Stimulated activated CD4-positive, alpha-beta T cell treated with anti-CD3 and anti-CD28 coated beads, Interleukin-2, amount 100 ng/mL, for 24 hours (primary cell): ENCODE measurements at regions not wholly inside any gene's neighbourhood (a gene's known extent, or its start where the extent isn't known, plus 50 kb on each side); places are given as distances from the start of the nearest gene placed in this dataset.

ENCODE experiments used
- DNase-seq, 2 donors: peaks; one replicate each; pipeline ENCODE4 v3.0.0-alpha.2; 2020

DNA sequence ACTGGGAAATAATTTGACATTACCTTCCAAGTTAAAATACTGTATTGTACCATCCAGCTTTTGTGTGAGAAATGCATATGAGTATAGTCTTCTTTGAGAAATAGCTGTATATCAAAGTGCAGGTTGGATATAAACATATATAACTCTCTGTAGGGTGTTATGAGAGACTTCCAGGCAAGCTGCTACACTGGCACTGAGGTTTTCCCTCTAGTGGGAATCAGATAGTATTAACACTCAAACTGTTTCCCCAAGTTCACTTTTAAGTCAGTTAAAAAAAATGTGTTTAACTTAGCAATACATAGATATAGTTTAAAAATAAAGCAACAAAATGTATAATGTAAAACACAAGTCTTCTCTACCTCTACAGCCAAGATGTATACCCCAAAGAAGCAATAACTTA, 368.4 kb upstream of the SLC8A1 start:
- no peak for DNase-seq

DNA sequence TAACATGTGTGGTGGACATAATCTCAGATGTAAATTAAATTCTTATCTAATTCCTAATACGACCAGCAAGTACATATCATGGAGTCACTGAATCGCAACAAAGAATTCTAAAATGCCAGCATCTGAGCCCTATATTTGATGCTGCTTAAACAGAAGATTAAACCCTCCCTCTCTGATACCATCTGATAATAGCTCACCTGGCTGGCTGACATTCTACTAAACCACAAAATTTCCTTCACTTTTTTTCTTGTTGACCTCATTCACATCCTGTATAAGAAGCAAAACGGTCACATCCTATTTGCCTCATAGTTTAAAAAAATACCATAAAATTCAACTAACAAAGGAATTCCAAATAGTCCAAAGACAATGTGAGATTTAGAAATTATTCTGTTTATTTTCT, 371.6 kb upstream of the SLC8A1 start:
- DNase-seq: no peak

DNA sequence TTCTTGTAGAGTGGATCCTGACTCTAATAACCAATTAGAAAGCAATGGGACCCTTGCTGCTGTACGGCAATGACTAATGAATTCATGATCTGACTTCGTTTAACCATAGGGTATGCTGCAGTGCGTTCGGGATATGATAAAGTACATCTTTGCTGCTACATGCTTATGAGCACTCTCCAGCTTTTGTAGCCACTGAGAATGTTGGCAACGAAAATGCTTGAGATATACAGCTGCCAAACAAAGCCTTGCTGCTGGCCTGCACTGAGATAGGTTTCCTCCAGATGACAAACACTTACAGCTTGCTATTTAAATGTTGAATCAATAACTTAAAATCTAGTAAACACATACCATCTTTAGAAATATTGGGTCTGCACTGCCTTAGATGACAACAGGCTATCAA, 372.4 kb upstream of the SLC8A1 start:
- no peak for DNase-seq

DNA sequence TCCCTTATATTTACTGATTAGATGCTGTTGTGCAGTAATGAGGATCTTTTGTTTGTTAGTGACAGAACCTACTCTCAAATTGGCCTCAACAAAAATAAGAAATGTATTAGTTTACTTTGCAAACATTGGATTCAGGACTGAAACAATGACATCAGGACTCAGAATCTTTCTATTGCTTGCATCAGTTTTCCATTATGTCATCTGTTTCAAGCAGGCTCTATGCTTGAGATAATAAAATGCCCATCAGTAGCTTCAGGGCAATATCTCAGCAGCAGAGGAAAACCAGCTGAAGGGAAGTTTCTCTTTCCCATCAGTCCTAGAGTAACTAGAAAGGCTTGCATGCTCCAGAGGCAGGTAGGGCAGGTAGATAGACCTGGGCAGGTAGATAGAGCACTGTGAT, 375.5 kb upstream of the SLC8A1 start:
- no peak for DNase-seq

DNA sequence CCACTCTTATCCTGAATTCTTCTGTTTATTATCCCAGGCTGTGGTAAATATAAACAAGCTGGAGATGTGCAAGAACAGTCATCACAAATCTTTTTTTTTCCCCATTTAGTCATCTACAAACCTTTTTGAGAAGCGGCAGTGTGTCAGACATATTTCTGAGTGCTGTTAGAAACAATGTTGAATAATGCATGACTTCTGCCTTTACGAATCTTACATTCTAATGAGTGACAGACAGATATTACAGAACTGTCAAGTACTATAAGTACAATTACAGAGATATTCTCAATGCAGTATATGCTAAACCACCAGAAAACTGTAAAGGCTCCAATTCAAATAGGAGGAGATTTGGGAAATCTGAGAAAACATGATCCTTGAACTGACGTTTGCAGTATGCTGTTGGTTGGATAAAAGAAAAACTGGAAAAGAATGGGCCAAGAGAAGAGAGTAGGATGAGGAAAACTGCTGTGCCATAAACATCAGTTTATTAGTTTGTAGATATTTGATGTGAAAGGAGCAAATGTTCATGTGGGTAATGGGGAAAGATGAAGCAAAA, 379.5 kb upstream of the SLC8A1 start:
- DNase-seq: no peak

DNA sequence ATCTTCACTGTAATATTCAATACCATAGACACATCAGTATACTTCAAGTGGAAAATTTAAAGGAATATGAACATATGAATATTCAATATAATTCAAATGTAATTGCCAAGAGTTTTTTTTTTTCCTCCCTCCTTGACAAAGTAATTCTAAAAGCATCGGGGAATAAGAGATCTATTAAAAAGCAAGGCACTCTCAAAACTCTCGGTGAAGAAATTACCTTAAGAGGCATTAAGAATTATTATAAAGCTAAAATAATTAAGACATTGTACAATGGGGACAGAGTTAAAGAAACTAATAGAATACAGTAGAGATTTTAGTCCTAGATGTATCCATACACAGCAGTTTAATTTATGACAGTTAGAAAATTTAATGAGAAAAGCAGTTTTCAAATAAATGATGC, 390.0 kb upstream of the SLC8A1 start:
- DNase-seq: no peak

DNA sequence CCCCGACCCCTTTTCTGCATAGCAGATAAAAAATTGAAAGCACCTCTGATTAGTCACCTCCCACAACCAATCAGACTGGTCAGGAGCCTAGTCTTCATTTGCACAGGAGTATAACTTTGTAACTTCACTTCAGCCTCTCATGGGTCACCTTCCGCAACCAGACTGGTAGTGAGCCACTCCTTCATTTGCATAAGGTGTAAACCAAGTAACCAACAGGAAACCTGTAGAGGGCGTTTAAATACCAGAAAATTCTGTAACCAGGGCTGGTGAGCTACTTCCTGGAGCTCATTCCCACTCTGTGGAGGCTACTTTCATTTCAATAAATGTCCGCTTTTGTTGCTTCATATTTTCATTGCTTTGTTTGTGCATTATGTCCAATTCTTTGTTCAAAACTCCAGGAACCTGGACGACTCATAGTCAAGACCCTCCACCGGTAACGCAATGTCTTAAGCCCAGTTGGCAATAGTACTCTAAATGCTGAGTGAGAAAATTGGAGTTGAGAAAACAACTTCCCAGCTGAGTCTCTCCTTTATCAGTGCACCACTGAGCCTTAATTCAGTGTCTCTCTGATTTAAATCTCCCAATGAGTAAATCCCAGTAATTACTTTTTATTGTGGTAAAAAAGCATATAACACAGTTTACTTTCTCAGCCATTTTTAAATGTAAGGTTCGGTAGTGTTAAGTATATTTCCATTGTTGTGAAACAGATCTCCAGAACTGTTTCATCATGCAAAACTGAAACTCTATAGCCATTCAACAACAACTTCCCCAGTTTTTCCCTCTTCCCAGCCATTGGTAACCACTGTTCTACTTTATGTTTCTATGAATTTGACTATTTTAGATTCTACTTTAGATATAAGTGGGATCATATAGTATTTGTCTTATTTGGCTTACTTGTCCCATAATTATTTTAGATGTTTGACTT, 392.7 kb upstream of the SLC8A1 start:
- no peak for DNase-seq

DNA sequence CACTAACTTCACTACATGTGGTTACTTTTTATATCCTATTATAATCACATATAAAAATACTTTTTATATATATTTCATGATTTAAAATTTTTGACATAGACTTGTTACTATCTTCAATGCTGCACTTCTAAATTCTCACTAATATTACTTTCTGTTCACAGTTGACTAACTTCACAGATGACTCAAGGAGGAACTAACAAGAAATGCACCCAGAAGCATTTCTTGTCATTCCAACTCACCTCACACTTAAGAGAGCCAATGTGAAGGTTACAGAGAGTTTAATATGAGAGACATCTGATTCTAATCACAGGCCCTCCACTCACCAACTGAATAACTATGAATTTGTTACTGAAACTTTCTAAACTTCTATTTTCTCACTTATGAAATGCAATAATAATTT, 399.8 kb upstream of the SLC8A1 start:
- DNase-seq: no peak

DNA sequence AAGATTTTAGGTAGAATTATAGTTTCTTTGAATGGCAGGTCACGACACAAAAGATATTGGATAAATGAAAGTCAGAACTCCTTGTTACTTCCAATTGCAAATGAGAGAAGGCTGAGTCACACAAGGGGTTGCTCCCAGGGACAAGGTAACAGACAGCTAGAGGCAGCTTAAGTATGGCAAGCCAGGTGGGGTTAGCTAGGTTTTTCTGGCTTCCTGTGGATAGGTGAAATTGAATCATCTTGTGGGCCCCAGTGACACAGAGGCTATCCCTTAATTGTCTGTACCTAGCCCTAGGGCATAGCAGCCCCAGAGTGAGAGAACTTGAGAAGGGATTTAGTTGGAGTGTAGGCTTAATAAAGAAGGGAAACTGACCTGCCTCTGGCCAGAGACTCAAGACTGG, 407.7 kb upstream of the SLC8A1 start:
- no peak for DNase-seq

DNA sequence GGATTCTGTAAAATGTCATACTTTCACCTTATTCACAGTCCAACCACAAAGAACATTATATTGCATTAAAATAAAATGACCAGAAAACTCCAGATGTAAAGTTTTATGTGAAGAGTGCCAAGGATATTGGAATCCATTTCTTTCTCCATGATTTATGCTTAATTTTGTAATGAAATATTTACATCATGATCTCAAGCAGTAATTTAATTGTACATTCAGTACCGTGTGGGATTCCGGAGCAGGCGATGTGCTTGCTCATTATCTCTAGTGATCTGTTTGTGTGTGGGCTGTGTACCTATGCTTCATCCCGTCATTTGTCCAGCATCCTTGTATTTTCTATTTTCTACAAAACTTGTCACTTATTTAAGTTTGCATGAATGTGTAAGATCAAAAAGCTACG, 415.9 kb upstream of the SLC8A1 start:
- no peak for DNase-seq

DNA sequence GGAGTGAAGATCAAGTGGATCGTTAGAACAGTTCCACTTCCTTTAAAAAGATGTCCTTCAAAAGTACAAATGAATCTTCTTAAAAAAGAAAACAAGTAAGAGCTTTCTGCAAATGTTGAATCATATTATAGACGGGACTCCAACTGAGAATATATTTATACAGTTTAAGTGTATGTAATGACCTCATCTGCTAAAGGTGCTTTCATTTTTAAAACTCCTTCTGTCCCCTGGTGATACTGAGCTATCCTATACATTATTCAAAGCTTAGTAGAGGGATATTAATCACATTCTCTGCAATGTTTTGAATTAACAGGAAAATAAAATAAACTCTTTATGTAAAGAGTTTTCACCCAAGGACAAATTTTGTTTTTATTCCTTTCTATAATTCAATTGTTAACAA, 420.7 kb upstream of the SLC8A1 start:
- no peak for DNase-seq

DNA sequence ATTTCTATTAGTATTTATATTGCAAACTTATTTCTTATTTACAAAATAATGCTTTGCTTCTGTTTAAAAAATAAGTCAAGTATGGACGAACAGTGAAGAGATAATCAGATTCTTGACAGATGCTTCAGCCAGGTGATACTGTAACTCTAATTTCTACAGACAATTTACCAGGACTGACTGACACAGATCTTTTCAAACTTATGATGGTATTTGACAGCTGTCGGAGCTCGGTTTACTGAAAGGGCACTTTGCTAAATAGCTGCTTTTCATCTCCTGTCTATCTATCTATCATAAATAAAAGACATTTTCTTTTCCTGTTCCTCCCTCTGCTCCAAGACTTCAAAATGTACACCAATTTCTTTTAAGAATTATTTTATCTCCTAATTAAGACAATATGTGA, 422.5 kb upstream of the SLC8A1 start:
- DNase-seq: no peak

DNA sequence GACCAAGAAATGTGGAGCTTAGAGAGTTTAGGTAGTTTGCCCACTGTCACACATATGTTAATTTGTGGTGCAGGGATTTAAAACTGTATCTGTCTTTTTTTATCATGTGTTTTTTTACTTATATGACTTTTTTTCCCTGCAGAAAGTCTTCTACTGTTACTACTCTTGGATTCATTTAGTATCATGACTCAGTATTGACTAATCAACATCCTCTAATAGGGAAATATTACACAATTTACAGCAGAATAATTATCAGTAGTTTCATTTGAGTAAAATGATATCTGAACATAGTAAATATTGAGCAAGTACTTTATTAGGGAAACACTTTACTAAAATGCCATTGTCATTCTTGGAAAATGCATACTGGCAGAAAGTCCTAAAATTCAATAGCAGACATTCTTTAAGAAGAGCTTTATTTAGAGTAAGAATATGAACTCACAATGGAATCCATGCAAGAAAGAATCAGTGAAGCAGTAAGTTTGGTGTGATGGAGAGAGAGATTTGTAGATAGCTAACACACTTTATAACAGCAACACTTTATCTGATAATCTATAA, 425.9 kb upstream of the SLC8A1 start:
- no peak for DNase-seq

DNA sequence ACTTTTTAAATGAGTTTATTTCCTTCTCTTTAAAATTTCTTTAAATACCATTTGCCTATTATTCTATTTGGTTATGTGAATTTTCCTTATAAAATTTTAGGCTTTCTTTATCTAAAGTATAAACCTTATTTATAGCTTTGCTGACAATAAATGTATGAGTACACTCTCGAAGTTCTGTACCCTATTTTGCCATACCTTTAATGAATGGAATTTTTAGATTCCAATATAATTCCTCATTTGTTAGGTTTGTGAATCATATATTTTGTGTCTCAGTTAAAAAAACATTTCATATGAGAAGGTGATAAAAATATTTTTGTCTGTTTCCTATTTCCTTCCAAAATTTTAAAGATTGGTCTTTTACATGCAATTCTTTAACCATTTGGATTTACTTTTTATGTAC, 427.4 kb upstream of the SLC8A1 start:
- DNase-seq: no peak

DNA sequence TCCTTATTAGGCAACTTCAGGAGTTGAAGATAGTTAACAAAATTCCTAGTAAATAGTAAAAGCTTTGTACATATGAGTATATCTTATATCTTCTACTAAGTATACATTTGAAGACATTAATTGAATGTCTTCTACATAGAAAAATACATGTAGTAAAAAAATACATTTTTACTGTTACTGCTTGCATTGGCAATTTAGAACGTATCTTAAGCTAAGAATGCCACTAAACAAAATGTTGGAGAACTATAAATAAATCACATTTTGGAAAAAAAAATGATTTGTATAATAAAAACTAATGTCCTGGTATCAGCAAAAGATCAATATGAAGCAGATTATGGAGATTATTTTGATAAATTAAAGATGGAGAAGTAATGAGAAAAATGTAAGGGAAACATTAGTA, 434.2 kb upstream of the SLC8A1 start:
- DNase-seq: no peak

DNA sequence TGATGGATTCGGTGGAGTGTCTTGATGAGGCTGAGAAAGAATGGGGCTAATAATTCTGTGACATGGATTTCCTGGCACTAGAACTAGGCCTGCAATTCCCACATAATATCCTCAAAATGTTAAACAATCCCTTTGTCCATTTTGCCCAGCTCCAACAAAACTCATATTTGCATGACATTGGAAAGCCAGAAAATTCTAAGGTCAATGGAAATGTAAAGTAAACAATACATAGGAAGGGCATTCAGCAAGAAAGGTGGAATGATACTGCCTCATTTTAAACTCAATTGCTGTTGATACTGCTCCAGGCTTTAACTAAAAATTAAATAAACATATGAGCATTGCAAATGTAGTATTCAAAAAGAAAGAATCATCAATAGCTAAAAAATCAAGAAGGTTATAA, 434.8 kb upstream of the SLC8A1 start:
- DNase-seq: no peak

DNA sequence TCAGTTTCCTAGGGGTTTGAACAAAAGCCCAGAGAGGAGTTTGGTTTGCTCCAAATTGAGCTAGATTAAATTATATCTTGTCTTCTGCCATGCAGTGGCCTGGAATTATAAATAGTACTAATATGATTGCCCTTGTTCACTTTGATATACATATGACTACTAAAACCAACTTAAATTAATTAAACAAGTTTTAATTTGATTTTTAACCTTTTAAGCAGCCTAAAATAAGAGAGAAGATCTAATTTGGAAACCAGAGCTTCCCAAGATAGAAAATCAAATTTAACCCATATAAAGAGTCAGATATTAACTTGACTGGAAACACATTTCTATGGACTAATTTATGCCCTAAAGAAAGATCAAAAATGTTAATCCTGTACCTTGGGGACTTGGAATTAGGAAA, 444.5 kb upstream of the SLC8A1 start:
- no peak for DNase-seq

DNA sequence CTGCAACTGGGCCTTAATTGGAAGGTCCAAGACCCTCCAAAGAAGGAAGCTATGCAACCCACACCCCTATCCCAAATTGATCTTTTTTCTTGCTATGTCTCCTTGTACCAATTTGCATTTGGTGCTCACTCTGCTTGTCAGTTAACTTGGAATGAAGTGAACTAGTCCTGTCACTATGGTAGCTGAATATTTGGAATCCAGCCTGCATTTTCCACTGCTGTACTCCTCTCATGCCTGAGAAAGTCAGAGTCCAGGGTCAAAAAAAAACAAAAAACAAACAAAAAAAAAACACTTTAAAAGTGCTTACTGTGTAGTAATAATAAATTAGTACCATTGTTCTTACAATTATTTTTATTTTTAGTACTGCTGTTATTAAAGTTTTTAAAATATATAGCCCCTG, 462.8 kb upstream of the SLC8A1 start:
- DNase-seq: no peak

DNA sequence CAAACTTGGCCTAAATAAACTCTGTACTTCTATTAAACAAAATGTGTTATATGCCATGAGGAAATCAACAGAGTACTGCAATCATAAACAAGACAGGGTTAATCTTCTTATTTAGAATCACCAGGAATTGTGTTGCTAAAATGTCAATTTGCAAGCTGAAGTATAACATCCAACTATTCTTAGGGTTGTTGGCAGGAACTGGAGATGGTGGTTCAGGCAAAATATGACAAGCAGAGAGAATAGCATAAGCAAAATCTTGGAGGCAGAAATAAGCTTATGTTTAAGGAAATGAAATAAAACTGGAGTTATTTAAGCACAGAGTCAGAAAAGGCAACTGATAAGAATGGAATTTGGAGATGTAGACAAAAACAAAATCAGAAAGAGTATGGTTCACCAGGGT, 463.8 kb upstream of the SLC8A1 start:
- no peak for DNase-seq

DNA sequence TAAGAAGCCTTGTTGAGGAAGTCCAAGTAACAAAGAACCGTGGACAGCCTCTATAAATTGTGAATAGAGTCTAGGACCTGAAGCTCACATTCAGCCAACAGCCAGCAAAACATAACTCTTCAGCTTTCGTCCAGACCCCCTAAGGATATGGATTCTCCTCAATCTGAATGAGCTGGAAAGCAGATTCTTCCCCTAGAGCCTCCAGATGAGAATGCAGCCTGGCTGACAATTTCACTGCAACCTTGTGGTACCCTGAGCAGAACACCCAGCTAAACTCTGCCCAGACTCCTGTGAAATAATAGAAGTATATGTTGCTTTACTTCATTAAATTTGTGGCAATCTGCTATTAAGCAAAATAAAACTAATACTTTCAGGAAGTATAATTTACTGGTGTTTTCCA, 483.5 kb upstream of the SLC8A1 start:
- DNase-seq: no peak

DNA sequence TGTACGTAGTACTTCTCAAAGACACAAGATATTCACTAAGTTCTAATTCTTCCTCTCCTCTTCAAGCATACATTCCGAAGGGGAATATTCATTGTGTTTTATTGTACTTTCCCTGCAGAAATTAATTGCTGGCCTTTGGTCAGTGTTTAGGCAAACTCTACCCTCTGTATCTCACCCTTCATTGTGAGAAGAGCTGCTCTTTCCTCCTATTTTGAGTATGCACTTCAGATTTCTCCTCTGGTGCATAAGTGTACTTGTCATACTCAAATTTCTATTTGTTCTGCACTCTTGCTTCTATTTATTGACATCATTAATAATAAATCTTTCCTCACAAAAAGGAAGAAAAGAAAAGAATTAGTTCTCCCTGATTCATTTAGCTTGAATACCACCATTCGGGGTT, 485.4 kb upstream of the SLC8A1 start:
- DNase-seq: no peak

DNA sequence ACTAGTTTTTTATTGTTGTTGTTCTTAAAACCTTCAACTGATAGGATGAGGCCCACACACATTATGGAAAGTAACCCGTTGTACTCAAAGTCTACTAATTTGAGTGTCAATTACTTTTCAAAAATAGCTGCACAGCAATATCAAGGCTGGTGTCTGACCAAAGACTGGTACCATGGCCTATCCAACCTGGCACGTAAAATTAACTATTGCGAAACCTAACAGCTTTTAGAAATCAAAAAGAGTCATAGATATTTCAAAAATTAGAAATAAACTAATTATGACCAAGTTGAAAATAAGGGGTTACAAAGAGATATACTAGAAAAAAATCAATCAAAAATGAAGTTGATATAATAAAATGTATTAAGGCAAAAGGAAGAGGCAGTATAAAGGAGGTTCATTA, 501.5 kb upstream of the SLC8A1 start:
- no peak for DNase-seq

DNA sequence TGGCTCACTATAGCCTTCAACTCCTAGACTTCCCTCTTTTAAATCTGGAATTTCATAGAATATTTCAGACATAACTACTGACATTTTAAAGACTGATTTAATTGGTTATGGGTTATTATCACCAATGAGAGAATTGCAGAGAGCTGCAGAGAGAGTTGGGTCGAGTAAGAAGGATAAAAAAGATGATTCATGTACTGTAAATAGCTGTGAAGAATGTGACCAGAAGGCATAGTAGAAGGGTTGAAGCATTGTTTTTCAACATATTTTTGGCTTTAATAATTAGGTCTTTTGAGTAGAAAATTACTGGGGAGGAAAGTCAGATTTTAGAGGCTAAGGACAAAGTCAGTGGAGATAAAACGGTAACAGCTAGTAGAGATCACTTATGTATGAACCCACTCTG, 503.2 kb upstream of the SLC8A1 start:
- no peak for DNase-seq

DNA sequence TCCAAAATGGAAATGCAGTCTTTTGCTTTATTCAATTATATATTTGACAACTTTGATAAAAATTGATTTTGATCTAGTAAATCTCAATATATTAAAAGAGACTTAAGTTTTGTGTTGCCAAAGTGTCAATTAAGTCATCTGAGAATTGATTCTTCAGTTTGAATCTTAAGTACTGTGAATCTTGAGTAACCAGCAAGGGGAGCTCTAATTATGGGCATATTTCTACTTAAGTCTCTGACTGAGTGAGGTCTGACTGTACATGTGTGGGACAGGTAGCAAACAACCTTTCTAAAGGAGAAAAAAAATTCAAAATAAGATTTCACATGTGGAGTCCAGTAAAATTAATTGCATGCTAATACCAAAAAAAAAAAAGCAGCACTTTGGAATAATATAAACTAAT, 503.7 kb upstream of the SLC8A1 start:
- no peak for DNase-seq

DNA sequence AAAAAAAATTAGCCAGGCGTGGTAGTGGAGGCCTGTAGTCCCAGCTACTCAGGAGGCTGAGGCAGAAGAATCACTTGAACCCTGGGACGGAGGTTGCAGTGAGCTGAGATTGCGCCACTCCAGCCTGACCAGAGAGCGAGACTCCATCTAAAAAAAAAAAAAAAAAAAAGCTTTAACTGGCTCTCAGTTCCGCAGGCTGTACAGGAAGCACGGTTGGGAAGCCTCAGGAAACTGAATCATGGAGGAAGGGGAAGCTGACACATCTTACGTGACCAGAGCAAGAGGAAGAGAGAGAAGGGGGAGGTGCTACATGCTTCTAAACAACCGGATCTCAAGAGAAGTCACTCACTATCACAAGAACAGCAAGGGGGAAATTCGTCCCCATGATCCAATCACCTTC, 505.6 kb upstream of the SLC8A1 start:
- DNase-seq: no peak
